Activated CD8-positive, alpha-beta memory T cell treated with anti-CD3 and anti-CD28 coated beads, Interleukin-2, amount 10 ng/mL, durations not matched to agents 7 days and 5 days (primary cell): ENCODE measurements at regions not wholly inside any gene's neighbourhood (a gene's known extent, or its start where the extent isn't known, plus 50 kb on each side); places are given as distances from the start of the nearest gene placed in this dataset.
"Not testable (repeated sequence)": the region's sequence is repeated elsewhere in the genome, so short reads cannot be mapped to it uniquely, and the experiment has no call there.

ENCODE experiments used
- ATAC-seq: fragments of 150-1000 bp; cut with Tn5 transposase; one replicate; pipeline ENCODE4 v1.10.0; 2021; ENCODE audit warnings: moderate library complexity
- CTCF ChIA-PET: fragments of 350-600 bp; sonication (Branson Sonifier 250); formaldehyde crosslinking; loops from one replicate; lab custom pipeline; 2021; ENCODE audit warnings: antibody characterized with exemption; lab: Charles Lee
- DNase-seq: peaks from one replicate; pipeline ENCODE4 v3.0.0-alpha.2; 2020
- H3K27ac Mint-ChIP-seq: one replicate; pipeline ENCODE4 v1.8.0; 2021; ENCODE audit warnings: mild to moderate bottlenecking, mixed read lengths
- H3K27me3 Mint-ChIP-seq: one replicate; pipeline ENCODE4 v1.8.0; 2021; ENCODE audit warnings: mixed read lengths
- H3K36me3 Mint-ChIP-seq: one replicate; pipeline ENCODE4 v1.8.0; 2021; ENCODE audit warnings: mild to moderate bottlenecking, mixed read lengths
- H3K4me1 Mint-ChIP-seq: one replicate; pipeline ENCODE4 v1.8.0; 2021; ENCODE audit warnings: mixed read lengths
- H3K4me3 Mint-ChIP-seq: one replicate; pipeline ENCODE4 v1.8.0; 2021; ENCODE audit warnings: mild to moderate bottlenecking, moderate library complexity, mixed read lengths
- H3K9me3 Mint-ChIP-seq: one replicate; pipeline ENCODE4 v1.8.0; 2022; ENCODE audit warnings: low read depth, mixed read lengths

- H3K4me1 Mint-ChIP-seq, result no peaks in the 10 kb centered on the region
- CTCF ChIA-PET, result no interaction called here
Measured at GRCh38 chr4:151486168-151486567, 77.2 kb downstream of the FHIP1A start.

GRCh38 chr4:151488968-151489367 lies 80.0 kb downstream of the FHIP1A start:
- H3K27me3 Mint-ChIP-seq, result peaks cover 20% of the 10 kb centered on the region
- H3K4me3 Mint-ChIP-seq, result no peak overlapping the region
- H3K36me3 Mint-ChIP-seq, result no peaks in the 10 kb centered on the region
- H3K27ac Mint-ChIP-seq, result no peak overlapping the region
- no peaks in the 10 kb centered on the region for H3K9me3 Mint-ChIP-seq
- CTCF ChIA-PET, result no interaction called here
- DNase-seq (no peak), ATAC-seq (no peak)
- H3K4me1 Mint-ChIP-seq, result no peaks in the 10 kb centered on the region

More at GRCh38 chr4:151486168-151486567, 77.2 kb downstream of the FHIP1A start:
- Mint-ChIP-seq H3K36me3 (no peaks in the 10 kb centered on the region), H3K27me3 (peaks cover 17% of the 10 kb centered on the region), H3K4me3 (no peak overlapping the region), H3K9me3 (no peaks in the 10 kb centered on the region), H3K27ac (no peak overlapping the region)
- ATAC-seq (no peak), DNase-seq (no peak)

GRCh38 chr4:151489462-151490203 lies 80.7 kb downstream of the FHIP1A start:
- H3K36me3 Mint-ChIP-seq, result no peaks in the 10 kb centered on the region
- H3K27ac Mint-ChIP-seq, result no peak overlapping the region
- no peaks in the 10 kb centered on the region for H3K9me3 Mint-ChIP-seq
- CTCF ChIA-PET, result no interaction called here
- H3K4me3 Mint-ChIP-seq, result no peak overlapping the region
- peaks cover 14% of the 10 kb centered on the region for H3K27me3 Mint-ChIP-seq
- no peak for ATAC-seq
- H3K4me1 Mint-ChIP-seq, result no peaks in the 10 kb centered on the region
- DNase-seq, result no peak

GRCh38 chr4:151495612-151496011 lies 86.6 kb downstream of the FHIP1A start:
- H3K27ac Mint-ChIP-seq, H3K27me3 Mint-ChIP-seq, DNase-seq, H3K4me1 Mint-ChIP-seq, H3K9me3 Mint-ChIP-seq, CTCF ChIA-PET, H3K36me3 Mint-ChIP-seq, H3K4me3 Mint-ChIP-seq, ATAC-seq: not testable (repeated sequence)

- CTCF ChIA-PET, H3K27ac Mint-ChIP-seq, H3K27me3 Mint-ChIP-seq, H3K9me3 Mint-ChIP-seq, ATAC-seq, DNase-seq, H3K4me1 Mint-ChIP-seq, H3K36me3 Mint-ChIP-seq, H3K4me3 Mint-ChIP-seq: not testable (repeated sequence)
Measured at GRCh38 chr4:151511548-151511947, 102.6 kb downstream of the FHIP1A start.

- H3K36me3 Mint-ChIP-seq, result no peaks in the 10 kb centered on the region
- DNase-seq (no peak), ATAC-seq (no peak)
- no peak overlapping the region for H3K27ac Mint-ChIP-seq
- H3K9me3 Mint-ChIP-seq, result no peaks in the 10 kb centered on the region
- H3K4me3 Mint-ChIP-seq, result no peak overlapping the region
- no peaks in the 10 kb centered on the region for H3K4me1 Mint-ChIP-seq
- CTCF ChIA-PET, result no interaction called here
- H3K27me3 Mint-ChIP-seq, result peaks cover 8% of the 10 kb centered on the region
Measured at GRCh38 chr4:151517896-151518295, 108.9 kb downstream of the FHIP1A start.

- H3K36me3 Mint-ChIP-seq, result no peaks in the 10 kb centered on the region
- no peak for ATAC-seq
- CTCF ChIA-PET, result no interaction called here
- no peak overlapping the region for H3K27ac Mint-ChIP-seq
- peaks cover 10% of the 10 kb centered on the region for H3K27me3 Mint-ChIP-seq
- no peak overlapping the region for H3K4me3 Mint-ChIP-seq
- no peak for DNase-seq
- H3K4me1 Mint-ChIP-seq, result no peaks in the 10 kb centered on the region
- no peaks in the 10 kb centered on the region for H3K9me3 Mint-ChIP-seq
Measured at GRCh38 chr4:151518359-151518758, 109.4 kb downstream of the FHIP1A start.

GRCh38 chr4:151519728-151520415 lies 110.9 kb downstream of the FHIP1A start:
- no peak overlapping the region for H3K4me3 Mint-ChIP-seq
- no peak overlapping the region for H3K27ac Mint-ChIP-seq
- H3K27me3 Mint-ChIP-seq, result peaks cover 15% of the 10 kb centered on the region
- no peak for DNase-seq
- CTCF ChIA-PET, result no interaction called here
- H3K4me1 Mint-ChIP-seq, result peaks cover 4% of the 10 kb centered on the region
- ATAC-seq, result no peak
- H3K9me3 Mint-ChIP-seq, result no peaks in the 10 kb centered on the region
- H3K36me3 Mint-ChIP-seq, result no peaks in the 10 kb centered on the region

GRCh38 chr4:151522866-151523519 lies 114.0 kb downstream of the FHIP1A start:
- CTCF ChIA-PET, result no interaction called here
- ATAC-seq (no peak), DNase-seq (no peak)
- H3K36me3 Mint-ChIP-seq, result no peaks in the 10 kb centered on the region
- no peak overlapping the region for H3K27ac Mint-ChIP-seq
- H3K27me3 Mint-ChIP-seq, result peaks cover 15% of the 10 kb centered on the region
- H3K4me3 Mint-ChIP-seq, result no peak overlapping the region
- H3K9me3 Mint-ChIP-seq, result no peaks in the 10 kb centered on the region
- peaks cover 4% of the 10 kb centered on the region for H3K4me1 Mint-ChIP-seq

GRCh38 chr4:151524610-151525009 lies 115.6 kb downstream of the FHIP1A start:
- Mint-ChIP-seq H3K4me1 (peaks cover 4% of the 10 kb centered on the region), H3K4me3 (no peak overlapping the region), H3K27ac (no peak overlapping the region), H3K27me3 (peaks cover 15% of the 10 kb centered on the region), H3K36me3 (no peaks in the 10 kb centered on the region), H3K9me3 (no peaks in the 10 kb centered on the region)
- CTCF ChIA-PET, result interaction anchor here (0.7 kb wide), 1 partner anchor 20 kb away, joined by 3 read pairs; no protein-coding TSS in a partner anchor
- ATAC-seq (no peak), DNase-seq (no peak)

- H3K4me1 Mint-ChIP-seq, CTCF ChIA-PET, ATAC-seq, H3K4me3 Mint-ChIP-seq, DNase-seq, H3K27ac Mint-ChIP-seq, H3K9me3 Mint-ChIP-seq, H3K36me3 Mint-ChIP-seq: not testable (repeated sequence)
- peaks cover 15% of the 10 kb centered on the region for H3K27me3 Mint-ChIP-seq
Measured at GRCh38 chr4:151526489-151526888, 117.5 kb downstream of the FHIP1A start.

- CTCF ChIA-PET, result no interaction called here
- no peak for DNase-seq
- no peaks in the 10 kb centered on the region for H3K9me3 Mint-ChIP-seq
- H3K4me3 Mint-ChIP-seq, result no peak overlapping the region
- H3K36me3 Mint-ChIP-seq, result no peaks in the 10 kb centered on the region
- no peak overlapping the region for H3K27ac Mint-ChIP-seq
- no peak for ATAC-seq
- peaks cover 8% of the 10 kb centered on the region for H3K27me3 Mint-ChIP-seq
- H3K4me1 Mint-ChIP-seq, result peaks cover 4% of the 10 kb centered on the region
Measured at GRCh38 chr4:151527699-151528098, 118.7 kb downstream of the FHIP1A start.

GRCh38 chr4:151529187-151529586 lies 120.2 kb downstream of the FHIP1A start:
- H3K27me3 Mint-ChIP-seq, result peaks cover 4% of the 10 kb centered on the region
- H3K4me1 Mint-ChIP-seq, result peaks cover 4% of the 10 kb centered on the region
- no peak overlapping the region for H3K27ac Mint-ChIP-seq
- DNase-seq (no peak), ATAC-seq (no peak)
- no peak overlapping the region for H3K4me3 Mint-ChIP-seq
- H3K36me3 Mint-ChIP-seq, result no peaks in the 10 kb centered on the region
- CTCF ChIA-PET, result interaction anchor here (0.6 kb wide), 1 partner anchor 374 kb away, joined by 4 read pairs; no protein-coding TSS in a partner anchor
- no peaks in the 10 kb centered on the region for H3K9me3 Mint-ChIP-seq

- CTCF ChIA-PET, result no interaction called here
- Mint-ChIP-seq H3K27ac (no peak overlapping the region), H3K9me3 (no peaks in the 10 kb centered on the region), H3K4me1 (no peaks in the 10 kb centered on the region), H3K36me3 (no peaks in the 10 kb centered on the region), H3K27me3 (no peaks in the 10 kb centered on the region), H3K4me3 (no peak overlapping the region)
- ATAC-seq (no peak), DNase-seq (no peak)
Measured at GRCh38 chr4:151530230-151530629, 121.3 kb downstream of the FHIP1A start.
